ENCODE measurements at regions not wholly inside any gene's neighbourhood (a gene's known extent, or its start where the extent isn't known, plus 50 kb on each side); places are given as distances from the start of the nearest gene placed in this dataset.

DNA sequence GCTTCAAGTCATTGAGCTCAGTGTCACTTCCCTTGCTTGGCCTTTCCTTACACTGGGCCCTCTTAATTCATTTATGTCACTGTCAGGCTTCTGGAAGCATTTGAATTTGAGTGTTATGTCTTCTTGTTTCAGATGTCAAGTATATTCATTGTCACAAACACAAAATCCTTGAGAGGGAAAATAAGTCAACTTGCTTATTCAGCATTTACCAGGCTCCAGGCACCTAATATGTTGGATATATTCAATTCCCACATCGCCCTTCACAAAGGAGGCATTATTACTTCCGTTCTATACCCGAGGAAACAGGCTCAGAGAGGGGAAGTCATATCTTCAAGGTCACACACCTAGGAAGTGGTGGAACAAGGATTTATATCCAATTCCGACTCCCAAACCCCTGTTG is 121.1 kb upstream of the SMIM23 start:
- Histone ChIP-seq H3K9me3 (ENCODE audit: insufficient read depth, low read length) (no peaks in the 10 kb centered on the region), H3K9me2 (replicated peaks; ENCODE audit: insufficient read depth, low read length) (no peaks in the 10 kb centered on the region), H3K27ac (ENCODE audit: low read depth, low read length) (no peak overlapping the region), H4K20me1 (ENCODE audit: low read depth, low read length) (no peaks in the 10 kb centered on the region), H2AFZ (ENCODE audit: low read depth, low read length, severe bottlenecking) (no peak overlapping the region), H3K9ac (ENCODE audit: low read length) (no peak overlapping the region), H3K27me3 (ENCODE audit: low read length) (no peaks in the 10 kb centered on the region; the same call in 1 of the 2 replicates), H3K4me3 (ENCODE audit: insufficient read depth, low read length, poor library complexity, severe bottlenecking) (no peak overlapping the region), H3K36me3 (ENCODE audit: low read length) (no peaks in the 10 kb centered on the region), H3K79me2 (ENCODE audit: insufficient read depth, low read length) (no peaks in the 10 kb centered on the region), H3F3A (ENCODE audit: insufficient read depth) (no peaks in the 10 kb centered on the region), H3K4me2 (ENCODE audit: low read depth, low read length, poor library complexity, severe bottlenecking) (no peak overlapping the region)
- TF ChIP-seq EZH2phosphoT487 (conservative IDR thresholded peaks at IDR 0.05; ENCODE audit: low read length), result no peak
- TF ChIP-seq, protein P1, sequence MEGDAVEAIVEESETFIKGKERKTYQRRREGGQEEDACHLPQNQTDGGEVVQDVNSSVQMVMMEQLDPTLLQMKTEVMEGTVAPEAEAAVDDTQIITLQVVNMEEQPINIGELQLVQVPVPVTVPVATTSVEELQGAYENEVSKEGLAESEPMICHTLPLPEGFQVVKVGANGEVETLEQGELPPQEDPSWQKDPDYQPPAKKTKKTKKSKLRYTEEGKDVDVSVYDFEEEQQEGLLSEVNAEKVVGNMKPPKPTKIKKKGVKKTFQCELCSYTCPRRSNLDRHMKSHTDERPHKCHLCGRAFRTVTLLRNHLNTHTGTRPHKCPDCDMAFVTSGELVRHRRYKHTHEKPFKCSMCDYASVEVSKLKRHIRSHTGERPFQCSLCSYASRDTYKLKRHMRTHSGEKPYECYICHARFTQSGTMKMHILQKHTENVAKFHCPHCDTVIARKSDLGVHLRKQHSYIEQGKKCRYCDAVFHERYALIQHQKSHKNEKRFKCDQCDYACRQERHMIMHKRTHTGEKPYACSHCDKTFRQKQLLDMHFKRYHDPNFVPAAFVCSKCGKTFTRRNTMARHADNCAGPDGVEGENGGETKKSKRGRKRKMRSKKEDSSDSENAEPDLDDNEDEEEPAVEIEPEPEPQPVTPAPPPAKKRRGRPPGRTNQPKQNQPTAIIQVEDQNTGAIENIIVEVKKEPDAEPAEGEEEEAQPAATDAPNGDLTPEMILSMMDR (IDR thresholded peaks at IDR 0.05; ENCODE audit: insufficient read depth, low read length, poor library complexity, severe bottlenecking), result no peak

DNA sequence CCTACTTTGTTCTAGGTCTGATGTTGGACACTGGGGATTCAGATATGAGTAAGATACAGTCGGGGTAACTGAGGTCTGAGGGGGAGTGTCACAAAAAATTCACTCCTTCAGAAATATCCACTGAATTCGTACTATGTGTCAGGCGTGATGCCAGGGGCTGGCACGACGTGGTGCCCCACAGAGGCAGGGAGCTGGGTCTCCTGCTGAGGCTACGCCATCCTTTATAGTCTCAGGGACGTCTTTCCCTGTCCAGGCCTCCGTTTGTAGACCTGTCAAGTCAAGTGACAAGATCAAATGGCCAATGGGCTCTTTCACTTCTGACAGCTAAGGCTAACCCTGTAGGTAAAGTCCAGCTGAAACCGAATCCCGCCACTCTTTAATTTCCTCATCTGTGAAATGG is 118.8 kb upstream of the SMIM23 start:
- no peak overlapping the region for H3K4me3 ChIP-seq (ENCODE audit: insufficient read depth, low read length, poor library complexity, severe bottlenecking)
- no peak overlapping the region for H3K27ac ChIP-seq (ENCODE audit: low read depth, low read length)
- H3F3A ChIP-seq (ENCODE audit: insufficient read depth), result no peaks in the 10 kb centered on the region
- no peaks in the 10 kb centered on the region for H3K9me3 ChIP-seq (ENCODE audit: insufficient read depth, low read length)
- H3K27me3 ChIP-seq (ENCODE audit: low read length), result no peaks in the 10 kb centered on the region; the same call in 1 of the 2 replicates
- H4K20me1 ChIP-seq (ENCODE audit: low read depth, low read length), result no peaks in the 10 kb centered on the region
- TF ChIP-seq, protein P1 (IDR thresholded peaks at IDR 0.05; ENCODE audit: insufficient read depth, low read length, poor library complexity, severe bottlenecking), result no peak
- H3K36me3 ChIP-seq (ENCODE audit: low read length), result no peaks in the 10 kb centered on the region
- H3K79me2 ChIP-seq (ENCODE audit: insufficient read depth, low read length), result no peaks in the 10 kb centered on the region
- no peak overlapping the region for H3K9ac ChIP-seq (ENCODE audit: low read length)
- H2AFZ ChIP-seq (ENCODE audit: low read depth, low read length, severe bottlenecking), result no peak overlapping the region
- H3K9me2 ChIP-seq (replicated peaks; ENCODE audit: insufficient read depth, low read length), result no peaks in the 10 kb centered on the region
- H3K4me2 ChIP-seq (ENCODE audit: low read depth, low read length, poor library complexity, severe bottlenecking), result no peak overlapping the region

DNA sequence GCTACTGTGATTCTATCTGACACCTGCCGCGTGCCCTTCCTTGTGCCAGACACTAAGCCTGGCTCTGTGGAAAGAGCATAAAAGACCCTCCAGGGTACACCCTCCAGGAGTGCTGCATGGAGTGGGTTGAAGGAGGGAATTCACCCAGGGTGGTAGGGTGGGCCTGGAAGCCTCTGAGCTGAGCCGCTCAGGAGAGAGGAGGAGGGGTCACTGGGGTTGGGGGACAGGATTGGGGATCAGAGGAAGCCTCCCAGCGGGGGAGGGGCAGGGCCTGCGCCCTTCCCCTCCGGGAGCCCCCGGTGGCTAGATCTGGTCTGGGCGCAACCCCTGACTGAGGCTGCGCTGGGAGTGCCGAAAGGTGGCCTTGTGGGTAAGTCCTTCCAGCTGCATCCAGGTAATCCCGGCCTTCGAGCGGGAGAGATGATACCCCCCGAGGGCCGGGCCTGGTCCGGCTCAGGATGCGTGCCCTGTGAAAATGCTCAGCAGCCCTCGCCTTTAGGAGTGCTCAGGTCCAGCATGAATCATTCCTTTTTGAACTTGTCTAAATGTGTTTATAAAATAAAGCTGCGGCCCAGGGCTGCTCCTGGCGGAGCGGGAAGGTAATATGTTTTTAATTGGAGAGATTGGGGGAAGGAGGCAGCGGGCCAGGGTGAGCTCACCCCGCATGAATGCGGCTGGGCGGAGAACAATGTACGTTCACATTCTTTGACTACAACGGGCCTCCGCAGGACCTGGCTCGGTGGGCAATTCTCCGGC is 118.1 kb upstream of the SMIM23 start:
- Histone ChIP-seq H3K4me2 (ENCODE audit: low read depth, low read length, poor library complexity, severe bottlenecking) (no peak overlapping the region), H3K27ac (ENCODE audit: low read depth, low read length) (no peak overlapping the region)

More for the DNA sequence above, 118.1 kb upstream of the SMIM23 start:
- no peak overlapping the region for H3K4me3 ChIP-seq (ENCODE audit: insufficient read depth, low read length, poor library complexity, severe bottlenecking)
- TF ChIP-seq, protein P1 (IDR thresholded peaks at IDR 0.05; ENCODE audit: insufficient read depth, low read length, poor library complexity, severe bottlenecking), result no peak
- TF ChIP-seq EZH2phosphoT487 (conservative IDR thresholded peaks at IDR 0.05; ENCODE audit: low read length), result no peak
- H3K79me2 ChIP-seq (ENCODE audit: insufficient read depth, low read length), result no peaks in the 10 kb centered on the region
- H3K9ac ChIP-seq (ENCODE audit: low read length), result no peak overlapping the region
- no peak overlapping the region for H2AFZ ChIP-seq (ENCODE audit: low read depth, low read length, severe bottlenecking)
- no peaks in the 10 kb centered on the region; the same call in 1 of the 2 replicates for H3K27me3 ChIP-seq (ENCODE audit: low read length)
- H3K9me2 ChIP-seq (replicated peaks; ENCODE audit: insufficient read depth, low read length), result no peaks in the 10 kb centered on the region
- H3F3A ChIP-seq (ENCODE audit: insufficient read depth), result no peaks in the 10 kb centered on the region
- H3K36me3 ChIP-seq (ENCODE audit: low read length), result no peaks in the 10 kb centered on the region
- no peaks in the 10 kb centered on the region for H4K20me1 ChIP-seq (ENCODE audit: low read depth, low read length)
- no peaks in the 10 kb centered on the region for H3K9me3 ChIP-seq (ENCODE audit: insufficient read depth, low read length)
